Mesothelial cell of epicardium (in vitro differentiated cells): ENCODE measurements at regions not wholly inside any gene's neighbourhood (a gene's known extent, or its start where the extent isn't known, plus 50 kb on each side); places are given as distances from the start of the nearest gene placed in this dataset.
"Not testable (repeated sequence)": the region's sequence is repeated elsewhere in the genome, so short reads cannot be mapped to it uniquely, and the experiment has no call there.

ENCODE experiments used
- DNase-seq, 2 experiments: peaks; one replicate each; pipeline ENCODE4 v3.0.0; 2021; ENCODE audit warnings: low spot score in 2 of 2; ENCODE audit not compliant: unreplicated experiment in 2 of 2
- H3K27ac Mint-ChIP-seq: 2 replicates; pipeline ENCODE4 v1.8.0; 2021; ENCODE audit warnings: mixed read lengths
- H3K27me3 Mint-ChIP-seq: 2 replicates; pipeline ENCODE4 v1.8.0; 2021; ENCODE audit warnings: low read depth, mixed read lengths
- H3K36me3 Mint-ChIP-seq: 2 replicates; pipeline ENCODE4 v1.8.0; 2021; ENCODE audit warnings: mixed read lengths
- H3K4me1 Mint-ChIP-seq: 2 replicates; pipeline ENCODE4 v1.8.0; 2021; ENCODE audit warnings: mixed read lengths
- H3K4me3 Mint-ChIP-seq: 2 replicates; pipeline ENCODE4 v1.8.0; 2021; ENCODE audit warnings: mild to moderate bottlenecking, moderate library complexity, mixed read lengths
- H3K9me3 Mint-ChIP-seq: 2 replicates; pipeline ENCODE4 v1.8.0; 2021; ENCODE audit warnings: mixed read lengths
- TF ChIP-seq, protein P1 (sequence below): fragments of 200-600 bp; sonication (generic); IDR thresholded peaks from one replicate; pipeline ENCODE4 v1.5.0; 2021; ENCODE audit warnings: antibody characterized with exemption; ENCODE audit not compliant: unreplicated experiment

DNA sequence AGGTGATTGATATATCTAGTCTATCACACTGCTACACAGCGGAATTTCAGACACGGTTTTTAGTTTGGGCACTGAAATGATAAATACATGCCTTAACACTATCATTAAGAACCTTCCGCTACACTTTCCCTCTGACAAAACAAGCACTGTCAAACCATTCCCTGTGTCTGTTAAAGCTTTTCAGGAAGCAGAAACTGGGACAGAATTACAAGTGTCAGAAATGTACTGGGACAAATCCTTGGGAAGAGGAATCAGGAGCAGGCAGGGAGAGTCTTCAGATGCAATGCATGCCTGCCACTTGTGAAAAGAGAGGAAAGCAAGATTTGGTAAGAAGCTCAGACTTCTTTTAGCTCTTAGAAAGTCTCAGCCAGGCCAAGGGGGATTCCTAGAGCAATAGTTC is 196.8 kb upstream of the PTPRZ1 start:
- H3K27ac Mint-ChIP-seq = no peak overlapping the region
- DNase-seq = no peak
- TF ChIP-seq, protein P1, sequence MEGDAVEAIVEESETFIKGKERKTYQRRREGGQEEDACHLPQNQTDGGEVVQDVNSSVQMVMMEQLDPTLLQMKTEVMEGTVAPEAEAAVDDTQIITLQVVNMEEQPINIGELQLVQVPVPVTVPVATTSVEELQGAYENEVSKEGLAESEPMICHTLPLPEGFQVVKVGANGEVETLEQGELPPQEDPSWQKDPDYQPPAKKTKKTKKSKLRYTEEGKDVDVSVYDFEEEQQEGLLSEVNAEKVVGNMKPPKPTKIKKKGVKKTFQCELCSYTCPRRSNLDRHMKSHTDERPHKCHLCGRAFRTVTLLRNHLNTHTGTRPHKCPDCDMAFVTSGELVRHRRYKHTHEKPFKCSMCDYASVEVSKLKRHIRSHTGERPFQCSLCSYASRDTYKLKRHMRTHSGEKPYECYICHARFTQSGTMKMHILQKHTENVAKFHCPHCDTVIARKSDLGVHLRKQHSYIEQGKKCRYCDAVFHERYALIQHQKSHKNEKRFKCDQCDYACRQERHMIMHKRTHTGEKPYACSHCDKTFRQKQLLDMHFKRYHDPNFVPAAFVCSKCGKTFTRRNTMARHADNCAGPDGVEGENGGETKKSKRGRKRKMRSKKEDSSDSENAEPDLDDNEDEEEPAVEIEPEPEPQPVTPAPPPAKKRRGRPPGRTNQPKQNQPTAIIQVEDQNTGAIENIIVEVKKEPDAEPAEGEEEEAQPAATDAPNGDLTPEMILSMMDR = no peak
- no peak overlapping the region for H3K4me3 Mint-ChIP-seq
- no peaks in the 10 kb centered on the region for H3K27me3 Mint-ChIP-seq
- peaks cover 4% of the 10 kb centered on the region for H3K9me3 Mint-ChIP-seq
- no peaks in the 10 kb centered on the region for H3K36me3 Mint-ChIP-seq
- no peaks in the 10 kb centered on the region for H3K4me1 Mint-ChIP-seq

DNA sequence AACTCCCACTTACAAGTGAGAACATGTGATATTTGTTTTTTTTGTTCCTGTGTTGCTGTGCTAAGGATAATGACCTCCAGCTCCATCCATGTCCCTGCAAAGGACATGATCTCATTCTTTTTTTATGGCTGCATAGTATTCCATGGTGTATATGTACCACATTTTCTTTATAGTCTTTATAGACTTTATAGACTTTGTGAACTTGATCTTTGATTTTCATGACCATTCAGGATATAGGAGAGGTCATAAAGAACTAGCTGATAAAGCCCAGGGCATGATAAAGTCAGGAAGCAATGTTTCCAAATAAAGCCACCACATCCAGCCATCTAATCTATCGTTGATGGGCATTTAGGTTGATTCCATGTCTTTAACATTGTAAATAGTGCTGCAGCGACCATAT is 198.5 kb upstream of the PTPRZ1 start:
- not testable (repeated sequence) for H3K27ac Mint-ChIP-seq, H3K4me1 Mint-ChIP-seq, DNase-seq, H3K36me3 Mint-ChIP-seq, H3K27me3 Mint-ChIP-seq, H3K4me3 Mint-ChIP-seq
- peaks cover 18% of the 10 kb centered on the region for H3K9me3 Mint-ChIP-seq

DNA sequence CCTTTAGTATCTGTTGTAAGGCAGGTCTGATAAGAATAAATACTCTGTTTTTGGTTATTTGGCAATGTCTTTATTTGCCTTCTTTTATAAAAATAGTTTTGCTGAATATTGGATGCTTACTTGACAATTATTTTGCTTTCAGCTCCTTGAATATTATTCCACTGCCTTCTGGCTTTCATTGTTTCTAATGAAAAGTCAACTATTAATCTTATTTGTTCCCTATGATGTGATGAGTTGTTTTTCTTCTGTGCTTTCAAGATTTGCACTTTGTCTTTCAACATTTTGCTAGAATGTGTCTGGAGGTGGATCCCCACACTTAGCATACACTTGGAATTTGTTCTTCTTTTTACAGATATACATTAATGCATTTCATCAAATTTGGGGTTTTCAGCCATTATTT is 203.8 kb upstream of the PTPRZ1 start:
- Mint-ChIP-seq H3K27me3 (no peaks in the 10 kb centered on the region), H3K27ac (no peak overlapping the region), H3K36me3 (peaks cover 2% of the 10 kb centered on the region), H3K4me1 (no peaks in the 10 kb centered on the region), H3K9me3 (peaks cover 22% of the 10 kb centered on the region), H3K4me3 (no peak overlapping the region)
- TF ChIP-seq, protein P1 = no peak
- no peak for DNase-seq

DNA sequence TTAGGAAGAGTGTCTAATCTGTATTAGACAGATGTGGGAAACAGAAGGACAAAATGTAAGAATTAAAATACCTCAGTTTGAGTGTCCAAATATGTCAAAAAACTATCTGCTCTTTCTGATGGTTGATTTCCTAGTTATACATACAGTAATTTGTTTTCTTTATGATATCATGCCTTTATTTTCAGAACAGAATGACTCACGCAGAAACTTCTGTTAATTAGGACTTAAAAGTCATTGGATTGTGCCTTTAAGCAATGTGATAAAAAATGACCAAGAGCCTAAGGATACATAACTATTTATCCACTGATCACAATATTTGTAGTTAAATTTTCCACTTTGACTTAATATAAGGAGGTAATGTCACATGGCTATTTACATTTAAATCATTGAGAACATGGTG is 206.7 kb upstream of the PTPRZ1 start:
- DNase-seq = no peak

DNA sequence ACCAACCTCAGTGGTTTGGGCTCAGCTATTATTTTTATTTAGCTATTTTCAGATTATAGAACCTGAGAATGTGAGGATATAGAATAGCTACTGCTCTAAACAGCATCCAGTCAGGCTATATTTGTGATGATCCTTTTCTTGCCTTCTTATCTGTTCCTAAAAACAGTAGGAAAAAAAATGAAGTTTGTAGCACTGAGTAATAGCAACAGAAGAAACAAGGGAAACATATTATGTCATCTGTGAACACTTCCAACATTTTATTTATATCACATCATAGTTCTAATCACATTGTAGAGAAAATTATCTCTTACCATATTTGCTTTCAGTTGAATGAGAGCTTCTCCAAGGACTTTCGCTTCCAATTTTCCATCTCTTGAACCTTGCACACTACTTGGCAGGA is 229.6 kb upstream of the PTPRZ1 start:
- H3K27me3 Mint-ChIP-seq = no peaks in the 10 kb centered on the region
- H3K9me3 Mint-ChIP-seq = peaks cover 15% of the 10 kb centered on the region
- H3K4me3 Mint-ChIP-seq = no peak overlapping the region
- no peaks in the 10 kb centered on the region for H3K36me3 Mint-ChIP-seq
- no peak overlapping the region for H3K27ac Mint-ChIP-seq
- DNase-seq = no peak
- TF ChIP-seq, protein P1 = no peak
- H3K4me1 Mint-ChIP-seq = no peaks in the 10 kb centered on the region

More for the DNA sequence above, 206.7 kb upstream of the PTPRZ1 start:
- Mint-ChIP-seq H3K27ac (no peak overlapping the region), H3K36me3 (peaks cover 2% of the 10 kb centered on the region), H3K9me3 (peaks cover 30% of the 10 kb centered on the region), H3K4me1 (no peaks in the 10 kb centered on the region), H3K4me3 (no peak overlapping the region), H3K27me3 (no peaks in the 10 kb centered on the region)
- TF ChIP-seq, protein P1 = no peak

DNA sequence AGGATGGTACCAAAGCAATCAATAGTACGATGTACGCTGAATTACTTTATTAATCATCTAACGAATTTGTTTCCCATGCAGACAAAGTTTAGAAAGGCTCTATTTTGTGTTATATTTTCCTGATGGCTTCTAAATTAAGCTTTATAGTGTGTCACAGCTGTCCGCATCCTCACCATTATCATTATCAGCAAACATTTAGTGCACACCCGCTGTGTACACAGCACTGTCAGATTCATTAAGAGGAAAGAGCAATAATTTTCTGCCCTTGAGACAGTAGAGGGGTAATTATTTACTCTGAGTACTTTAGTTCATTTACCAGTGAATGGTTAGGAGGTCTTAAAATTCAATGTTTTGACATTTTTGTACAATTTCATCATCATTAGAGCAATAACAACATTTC is 233.3 kb upstream of the PTPRZ1 start:
- no peak overlapping the region for H3K27ac Mint-ChIP-seq
- H3K4me1 Mint-ChIP-seq = no peaks in the 10 kb centered on the region
- TF ChIP-seq, protein P1 = no peak
- no peak for DNase-seq
- H3K9me3 Mint-ChIP-seq = peaks cover 12% of the 10 kb centered on the region
- no peaks in the 10 kb centered on the region for H3K36me3 Mint-ChIP-seq
- H3K4me3 Mint-ChIP-seq = no peak overlapping the region
- H3K27me3 Mint-ChIP-seq = no peaks in the 10 kb centered on the region
